SH-SY5Y (cell line): ENCODE measurements at regions not wholly inside any gene's neighbourhood (a gene's known extent, or its start where the extent isn't known, plus 50 kb on each side); places are given as distances from the start of the nearest gene placed in this dataset.

Source experiments
- GATA2 ChIP-seq: IDR thresholded peaks from 2 replicates; pipeline ENCODE4 v1.6.1; 2011; ENCODE audit warnings: mild to moderate bottlenecking, low read depth, low read length
- GATA3 ChIP-seq: IDR thresholded peaks from 2 replicates; pipeline ENCODE4 v1.6.1; 2011; ENCODE audit warnings: low read depth, mild to moderate bottlenecking, low read length, moderate library complexity

GRCh38 chr1:189007824-189008223, 1469.8 kb downstream of the BRINP3 start:
- no peak for TF ChIP-seq GATA3
- no peak for TF ChIP-seq GATA2

- TF ChIP-seq GATA2 (no peak), GATA3 (no peak)
These were observed 1456.1 kb downstream of the BRINP3 start for GRCh38 chr1:189021577-189021976.

DNA sequence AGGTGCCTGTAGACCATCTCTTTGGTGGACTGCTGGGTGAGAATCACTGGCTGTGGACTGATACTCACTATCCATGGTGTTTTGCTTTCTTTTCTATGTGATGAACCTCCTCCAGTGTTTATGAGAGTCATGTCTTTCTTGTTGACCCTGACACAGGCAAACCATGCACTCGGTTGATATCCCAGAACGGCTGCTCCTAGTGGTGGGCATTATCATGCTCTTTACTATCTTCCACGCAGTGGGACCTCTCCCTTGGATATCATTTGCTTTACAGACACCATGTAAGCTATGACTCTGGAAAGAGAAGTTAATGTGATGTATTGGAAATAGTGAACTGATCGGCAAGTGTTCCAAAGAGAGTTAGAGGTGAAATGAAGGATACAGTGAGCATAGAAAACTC, 1455.6 kb downstream of the BRINP3 start:
- no peak for TF ChIP-seq GATA2
- no peak for TF ChIP-seq GATA3

DNA sequence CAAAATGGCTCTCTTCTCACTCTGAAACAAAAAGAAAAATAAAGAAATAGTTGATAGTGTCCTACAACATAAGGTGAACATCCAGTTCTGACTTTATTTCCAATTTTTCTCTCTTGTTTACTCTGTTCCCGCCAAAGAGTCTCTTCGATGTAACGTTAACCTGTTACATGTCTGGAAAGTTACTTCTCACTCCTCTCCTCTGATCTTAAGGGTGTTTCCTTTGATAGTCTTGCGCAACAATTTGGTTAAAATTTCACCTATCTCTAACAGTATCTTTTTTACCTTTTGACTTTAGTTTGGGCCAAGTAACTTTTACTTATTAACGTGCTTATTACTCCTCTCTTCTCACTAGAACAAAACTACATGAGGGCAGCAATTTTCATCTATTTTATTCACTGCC, 1450.2 kb downstream of the BRINP3 start:
- no peak for TF ChIP-seq GATA2
- no peak for TF ChIP-seq GATA3

- TF ChIP-seq GATA3 (no peak), GATA2 (no peak)
These were observed 1444.5 kb downstream of the BRINP3 start for GRCh38 chr1:189033169-189033568.

DNA sequence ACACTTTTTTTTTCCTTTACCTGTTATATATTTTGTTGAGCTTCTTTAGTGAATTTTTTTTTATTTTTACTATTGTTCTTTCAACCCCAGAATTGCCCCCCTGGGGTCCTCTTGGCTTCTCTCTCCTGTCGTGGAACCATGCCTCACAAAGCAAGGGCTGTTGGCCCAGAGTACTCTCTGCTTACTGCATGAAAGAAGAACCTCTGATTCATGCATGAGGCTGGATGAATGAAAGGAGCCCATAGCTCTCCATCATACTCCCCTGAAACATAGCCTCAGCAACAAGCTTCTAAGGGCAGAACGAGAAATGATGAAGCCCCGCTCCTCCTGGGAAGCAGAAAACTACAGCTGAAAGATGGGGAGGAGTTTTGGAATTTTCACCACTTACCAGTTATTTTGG, 1441.0 kb downstream of the BRINP3 start:
- no peak for TF ChIP-seq GATA2
- no peak for TF ChIP-seq GATA3

DNA sequence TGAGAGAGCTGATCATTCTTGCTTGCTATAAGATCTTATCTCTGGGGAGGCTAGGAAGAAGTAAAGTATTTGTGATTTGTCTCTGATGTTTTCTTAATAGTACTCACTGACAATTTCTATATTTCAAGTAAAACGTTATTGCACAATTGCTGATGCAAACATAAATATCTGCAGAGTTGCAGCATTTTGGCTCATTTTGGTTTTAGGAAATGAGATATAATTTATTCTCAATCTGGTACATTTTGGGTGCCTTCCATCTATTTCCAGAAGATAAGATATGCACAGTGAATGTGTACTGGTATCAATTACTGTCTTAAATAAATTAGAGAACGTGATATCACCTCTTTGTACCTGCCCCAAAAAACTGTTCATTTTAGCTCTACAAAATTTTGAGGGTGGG, 1431.5 kb downstream of the BRINP3 start:
- TF ChIP-seq GATA3 (0 out of 2 replicates have a peak, but pooled peaks have one; percentile 47), GATA2 (no peak)

- TF ChIP-seq GATA3 (no peak), GATA2 (no peak)
These were observed 1392.9 kb downstream of the BRINP3 start for GRCh38 chr1:189084811-189085210.

DNA sequence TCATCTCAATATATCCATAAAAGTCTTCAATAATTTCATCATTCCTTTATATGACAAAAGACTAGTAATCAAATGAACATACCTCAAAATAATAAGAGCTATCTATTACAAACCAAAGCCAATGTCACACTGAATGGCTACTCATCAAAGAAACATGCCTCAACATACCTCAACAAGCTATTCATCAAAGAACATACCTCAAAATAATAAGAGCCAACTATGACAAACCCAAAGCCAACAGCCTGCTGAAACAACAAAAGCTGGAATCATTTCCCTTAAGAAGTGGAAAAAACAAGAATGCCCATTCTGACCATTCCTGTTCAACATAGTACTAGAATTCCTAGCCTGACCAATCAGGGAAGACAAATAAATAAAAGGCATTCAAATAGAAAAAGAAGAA, 1373.7 kb downstream of the BRINP3 start:
- TF ChIP-seq GATA2 (no peak), GATA3 (no peak)

DNA sequence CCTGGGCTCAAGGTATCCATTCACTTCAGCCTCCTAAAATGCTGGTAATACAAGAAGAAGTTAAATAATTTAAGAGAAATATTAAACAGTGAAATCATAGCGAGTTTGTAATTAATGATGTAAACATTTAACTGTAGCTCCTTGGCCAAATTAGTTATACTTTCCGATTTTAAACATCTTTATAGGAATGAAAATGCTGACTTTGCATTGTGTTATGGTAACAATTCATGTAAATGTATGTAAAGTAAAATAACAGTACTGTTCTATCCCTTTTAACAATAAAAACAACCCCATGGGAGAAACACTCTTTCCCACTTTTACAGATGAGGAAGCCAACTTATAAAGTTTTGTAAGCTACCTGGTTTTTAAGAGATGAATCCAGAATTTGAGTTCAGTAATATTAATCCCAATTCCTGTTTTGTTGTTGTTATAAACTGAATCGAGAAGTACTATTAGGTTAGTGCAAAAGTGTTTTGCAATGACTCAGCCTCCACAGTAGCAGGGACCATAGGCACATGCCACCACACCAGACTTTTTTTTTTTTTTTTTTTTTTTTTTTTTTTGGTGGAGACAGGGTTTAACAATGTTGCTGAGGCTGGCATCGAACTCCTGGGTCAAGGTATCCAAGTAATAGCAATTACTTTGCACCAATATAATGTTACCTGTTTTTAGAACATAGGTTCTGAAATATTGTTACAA, 1360.4 kb downstream of the BRINP3 start:
- TF ChIP-seq GATA2 = no peak
- no peak for TF ChIP-seq GATA3

DNA sequence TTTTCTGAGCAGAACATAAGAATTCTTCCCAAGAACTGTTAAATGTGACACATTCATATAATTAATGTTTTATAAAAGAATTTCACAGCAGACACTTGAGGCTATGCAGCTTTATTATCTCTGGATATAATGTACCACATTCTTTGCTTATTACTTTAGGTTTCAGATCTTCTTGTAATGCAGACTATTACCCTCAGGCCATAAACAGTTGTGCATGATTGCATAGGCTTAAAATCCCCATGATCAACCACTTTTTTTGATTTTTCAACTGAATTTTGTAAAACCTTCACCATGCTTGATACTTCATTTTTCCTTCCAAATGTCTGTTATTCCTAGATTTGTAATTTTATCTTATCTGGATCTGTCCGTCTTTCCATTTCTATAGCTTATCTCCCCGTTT, 1355.7 kb downstream of the BRINP3 start:
- no peak for TF ChIP-seq GATA2
- no peak for TF ChIP-seq GATA3

DNA sequence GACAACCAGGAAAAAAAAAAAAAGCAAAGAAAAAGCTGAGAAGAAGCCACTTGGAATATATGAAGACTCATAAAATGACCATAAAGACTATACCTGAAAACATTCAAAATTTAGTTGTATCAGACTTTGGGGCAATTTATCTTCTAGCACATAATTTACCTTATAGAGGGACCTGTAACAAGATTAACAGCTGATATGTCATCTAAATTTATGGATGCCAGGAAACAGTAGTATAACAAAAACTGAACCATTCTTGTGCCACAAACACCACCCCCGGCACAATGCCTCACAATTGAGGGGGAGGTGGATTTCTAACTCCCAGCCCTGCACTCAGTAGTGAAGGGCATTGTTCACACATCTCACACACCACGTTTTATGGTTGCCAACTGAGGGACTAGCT, 1352.0 kb downstream of the BRINP3 start:
- no peak for TF ChIP-seq GATA2
- TF ChIP-seq GATA3 = no peak

DNA sequence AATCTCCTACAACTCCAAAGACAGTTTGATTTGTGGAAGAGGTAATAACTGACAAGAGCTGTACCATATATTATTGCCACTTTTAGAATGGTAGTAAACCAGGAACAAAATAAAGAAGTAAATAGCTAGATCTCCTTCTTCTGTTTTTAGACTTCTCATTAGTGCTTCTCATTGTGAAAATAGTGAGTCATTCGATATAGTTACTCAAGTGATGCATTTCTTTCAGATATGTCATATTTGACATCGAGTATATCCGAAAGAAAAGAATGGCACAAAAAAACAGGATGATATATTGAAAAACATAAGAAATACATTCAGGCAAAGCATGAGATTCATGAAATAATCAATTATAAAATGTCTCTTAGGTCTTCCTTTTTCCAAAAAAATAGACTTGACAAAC, 1346.1 kb downstream of the BRINP3 start:
- no peak for TF ChIP-seq GATA2
- no peak for TF ChIP-seq GATA3

GRCh38 chr1:189141056-189141455, 1336.6 kb downstream of the BRINP3 start:
- no peak for TF ChIP-seq GATA3
- TF ChIP-seq GATA2 = no peak

DNA sequence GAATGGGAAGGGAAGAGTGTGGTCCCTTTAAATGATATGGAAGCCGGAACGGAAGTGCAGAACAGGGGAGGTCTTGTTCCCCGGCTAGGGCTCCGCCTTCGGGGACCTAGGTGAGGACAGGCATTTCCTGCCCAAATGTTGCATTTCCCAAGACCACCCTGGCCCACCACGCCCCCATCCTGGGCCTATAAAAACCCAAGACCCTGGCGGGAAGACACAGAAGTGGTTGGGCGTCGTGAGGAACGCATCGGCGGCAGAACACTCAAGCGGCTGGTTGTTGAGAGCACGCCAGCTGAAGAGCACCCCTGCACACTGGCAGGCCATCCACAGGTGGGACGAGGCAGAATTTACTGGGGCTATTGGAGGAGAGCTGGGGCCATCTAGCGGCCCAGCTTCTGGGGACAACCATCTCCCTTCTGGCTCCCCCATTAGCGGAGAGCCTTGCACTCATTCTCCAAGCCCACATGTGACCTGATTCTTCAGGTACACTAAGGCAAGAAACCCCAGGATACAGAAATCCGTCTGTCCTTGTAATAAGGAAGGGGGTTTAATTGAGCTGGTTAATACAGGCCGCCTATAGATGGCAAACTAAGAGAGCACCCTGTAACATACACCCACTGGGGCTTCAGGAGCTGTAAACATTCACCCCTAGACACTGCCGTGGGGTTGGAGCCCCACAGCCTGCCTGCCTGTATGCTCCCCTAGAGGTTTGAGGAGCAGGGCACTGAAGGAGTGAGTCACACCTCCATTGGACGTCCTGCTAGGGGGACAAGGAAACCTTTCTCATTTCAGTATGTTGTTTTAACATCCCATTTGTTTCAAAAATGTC, 1327.9 kb downstream of the BRINP3 start:
- no peak for TF ChIP-seq GATA2

GRCh38 chr1:189150624-189151023, 1327.0 kb downstream of the BRINP3 start:
- TF ChIP-seq GATA2 = no peak
- TF ChIP-seq GATA3 = no peak
